BE2C (cell line): ENCODE measurements at regions not wholly inside any gene's neighbourhood (a gene's known extent, or its start where the extent isn't known, plus 50 kb on each side); places are given as distances from the start of the nearest gene placed in this dataset.
"Not testable (repeated sequence)": the region's sequence is repeated elsewhere in the genome, so short reads cannot be mapped to it uniquely, and the experiment has no call there.

Experiments used
- DNase-seq: peaks from one replicate; pipeline ENCODE4 v3.0.0-alpha.2; 2020
- H3K27me3 ChIP-seq: fragments of 250-450 bp; sonication (Bioruptor Pico); 2 replicates; pipeline ENCODE4 v1.5.1; 2020; ENCODE audit warnings: mild to moderate bottlenecking
- H3K36me3 ChIP-seq: fragments of 250-450 bp; sonication (Bioruptor Pico); 2 replicates; pipeline ENCODE4 v1.5.1; 2020; ENCODE audit warnings: mild to moderate bottlenecking
- H3K4me1 ChIP-seq: fragments of 250-450 bp; sonication (Bioruptor Pico); 2 replicates; pipeline ENCODE4 v1.5.1; 2020
- H3K4me3 ChIP-seq: 2 replicates; pipeline ENCODE4 v1.5.1; 2011; ENCODE audit warnings: low read depth, low read length
- H3K9me3 ChIP-seq: fragments of 250-450 bp; sonication (Bioruptor Pico); 2 replicates; pipeline ENCODE4 v1.5.1; 2020
- TF ChIP-seq, protein P1 (sequence below): IDR thresholded peaks from 2 replicates; pipeline ENCODE4 v1.5.1; 2012; ENCODE audit warnings: mild to moderate bottlenecking, low read depth, low read length

- TF ChIP-seq, protein P1, sequence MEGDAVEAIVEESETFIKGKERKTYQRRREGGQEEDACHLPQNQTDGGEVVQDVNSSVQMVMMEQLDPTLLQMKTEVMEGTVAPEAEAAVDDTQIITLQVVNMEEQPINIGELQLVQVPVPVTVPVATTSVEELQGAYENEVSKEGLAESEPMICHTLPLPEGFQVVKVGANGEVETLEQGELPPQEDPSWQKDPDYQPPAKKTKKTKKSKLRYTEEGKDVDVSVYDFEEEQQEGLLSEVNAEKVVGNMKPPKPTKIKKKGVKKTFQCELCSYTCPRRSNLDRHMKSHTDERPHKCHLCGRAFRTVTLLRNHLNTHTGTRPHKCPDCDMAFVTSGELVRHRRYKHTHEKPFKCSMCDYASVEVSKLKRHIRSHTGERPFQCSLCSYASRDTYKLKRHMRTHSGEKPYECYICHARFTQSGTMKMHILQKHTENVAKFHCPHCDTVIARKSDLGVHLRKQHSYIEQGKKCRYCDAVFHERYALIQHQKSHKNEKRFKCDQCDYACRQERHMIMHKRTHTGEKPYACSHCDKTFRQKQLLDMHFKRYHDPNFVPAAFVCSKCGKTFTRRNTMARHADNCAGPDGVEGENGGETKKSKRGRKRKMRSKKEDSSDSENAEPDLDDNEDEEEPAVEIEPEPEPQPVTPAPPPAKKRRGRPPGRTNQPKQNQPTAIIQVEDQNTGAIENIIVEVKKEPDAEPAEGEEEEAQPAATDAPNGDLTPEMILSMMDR, result no peak
- no peak overlapping the region for H3K4me3 ChIP-seq
- no peaks in the 10 kb centered on the region for H3K36me3 ChIP-seq
- no peaks in the 10 kb centered on the region for H3K27me3 ChIP-seq
- no peaks in the 10 kb centered on the region for H3K4me1 ChIP-seq
- DNase-seq, result no peak
- H3K9me3 ChIP-seq, result no peaks in the 10 kb centered on the region
These were observed 94.5 kb downstream of the TPRA1 start for GRCh38 chr3:127495821-127496655.

- no peak overlapping the region for H3K4me3 ChIP-seq
- no peaks in the 10 kb centered on the region for H3K36me3 ChIP-seq
- no peaks in the 10 kb centered on the region for H3K9me3 ChIP-seq
- DNase-seq, result no peak
- TF ChIP-seq, protein P1, result no peak
- H3K4me1 ChIP-seq, result no peaks in the 10 kb centered on the region
- no peaks in the 10 kb centered on the region for H3K27me3 ChIP-seq
These were observed 96.4 kb downstream of the TPRA1 start for GRCh38 chr3:127493924-127494646.

DNA sequence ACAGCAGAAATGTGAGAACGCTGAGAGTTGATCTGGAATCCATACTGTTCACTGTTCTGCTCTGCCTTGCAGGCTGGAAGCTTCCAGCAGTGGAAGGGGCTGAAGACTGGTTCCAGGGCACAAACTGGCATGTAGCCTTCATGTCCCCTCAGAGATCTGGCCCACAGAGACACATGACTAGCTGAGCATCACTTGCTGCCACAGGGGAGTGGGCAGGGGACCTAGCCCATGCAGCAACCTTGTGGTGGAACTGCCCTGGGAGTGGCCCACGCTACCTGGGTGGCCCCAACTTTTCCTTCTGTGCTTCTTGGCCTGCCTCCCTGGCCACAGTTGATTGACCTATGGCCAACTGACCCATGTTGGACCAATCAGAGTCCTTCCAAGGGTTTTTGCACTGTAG is 98.1 kb downstream of the TPRA1 start:
- TF ChIP-seq, protein P1, result no peak
- H3K9me3 ChIP-seq, result no peaks in the 10 kb centered on the region
- no peak for DNase-seq
- no peaks in the 10 kb centered on the region for H3K27me3 ChIP-seq
- no peaks in the 10 kb centered on the region for H3K4me1 ChIP-seq
- no peaks in the 10 kb centered on the region for H3K36me3 ChIP-seq
- H3K4me3 ChIP-seq, result no peak overlapping the region

GRCh38 chr3:127491909-127492308 is 98.6 kb downstream of the TPRA1 start:
- no peaks in the 10 kb centered on the region for H3K27me3 ChIP-seq
- H3K4me3 ChIP-seq, result no peak overlapping the region
- H3K9me3 ChIP-seq, result no peaks in the 10 kb centered on the region
- TF ChIP-seq, protein P1, result no peak
- H3K4me1 ChIP-seq, result no peaks in the 10 kb centered on the region
- H3K36me3 ChIP-seq, result no peaks in the 10 kb centered on the region
- no peak for DNase-seq

DNA sequence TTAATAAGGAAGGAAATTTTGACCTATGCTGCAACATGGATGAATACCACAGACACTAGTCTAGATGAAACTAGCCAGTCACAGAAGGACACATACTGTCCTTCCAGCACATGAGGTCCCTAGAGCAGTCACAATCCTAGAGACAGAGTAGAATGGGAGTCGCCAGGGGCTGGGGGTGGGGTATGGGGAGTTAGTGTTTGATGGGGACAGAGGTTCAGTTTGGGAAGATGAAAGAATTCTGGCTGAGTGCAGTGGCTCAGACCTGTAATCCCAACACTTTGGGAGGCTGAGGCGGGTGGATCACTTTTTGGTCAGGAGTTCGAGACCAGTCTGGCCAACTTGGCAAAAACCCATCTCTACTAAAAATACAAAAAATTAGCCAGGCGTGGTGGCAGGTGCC is 99.2 kb downstream of the TPRA1 start:
- no peaks in the 10 kb centered on the region for H3K36me3 ChIP-seq
- TF ChIP-seq, protein P1, result no peak
- DNase-seq, result no peak
- H3K9me3 ChIP-seq, result no peaks in the 10 kb centered on the region
- no peaks in the 10 kb centered on the region for H3K27me3 ChIP-seq
- no peak overlapping the region for H3K4me3 ChIP-seq
- no peaks in the 10 kb centered on the region for H3K4me1 ChIP-seq

DNA sequence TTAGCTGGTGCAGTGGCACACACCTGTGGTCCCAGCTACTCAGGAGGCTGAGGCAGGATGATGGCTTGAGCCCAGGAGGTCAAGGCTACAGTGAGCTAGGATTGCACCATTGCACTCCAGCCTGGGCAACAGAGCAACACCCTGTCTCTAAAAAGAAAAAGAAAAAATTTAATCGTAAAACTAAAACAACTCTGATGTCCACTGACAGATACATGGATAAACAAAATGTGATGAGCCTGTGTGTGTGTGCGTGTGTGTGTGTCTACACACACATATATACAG is 99.6 kb downstream of the TPRA1 start:
- H3K4me3 ChIP-seq, H3K4me1 ChIP-seq, H3K27me3 ChIP-seq, DNase-seq, H3K36me3 ChIP-seq, H3K9me3 ChIP-seq: not testable (repeated sequence)
